ENCODE measurements at regions not wholly inside any gene's neighbourhood (a gene's known extent, or its start where the extent isn't known, plus 50 kb on each side); places are given as distances from the start of the nearest gene placed in this dataset.
"Not testable (repeated sequence)": the region's sequence is repeated elsewhere in the genome, so short reads cannot be mapped to it uniquely, and the experiment has no call there.

GRCh38 chr13:59270327-59270726 is 893.4 kb downstream of the DIAPH3 start:
- no peak for DNase-seq

- no peak for DNase-seq
Observed at GRCh38 chr13:59274958-59275727, 888.6 kb downstream of the DIAPH3 start.

- no peak for DNase-seq
Observed at GRCh38 chr13:59276436-59276835, 887.3 kb downstream of the DIAPH3 start.

GRCh38 chr13:59277106-59277505 is 886.6 kb downstream of the DIAPH3 start:
- no peak for DNase-seq

- no peak for DNase-seq
Observed at GRCh38 chr13:59279028-59279427, 884.7 kb downstream of the DIAPH3 start.

- no peak for DNase-seq
Observed at GRCh38 chr13:59279576-59279975, 884.2 kb downstream of the DIAPH3 start.

GRCh38 chr13:59280297-59280696 is 883.4 kb downstream of the DIAPH3 start:
- DNase-seq: no peak

- DNase-seq: no peak
Observed at GRCh38 chr13:59281453-59281852, 882.3 kb downstream of the DIAPH3 start.

- DNase-seq: not testable (repeated sequence)
Observed at GRCh38 chr13:59292240-59292639, 871.5 kb downstream of the DIAPH3 start.

- DNase-seq: no peak
Observed at GRCh38 chr13:59299584-59299983, 864.1 kb downstream of the DIAPH3 start.

- DNase-seq: no peak
Observed at GRCh38 chr13:59300355-59301173, 863.2 kb downstream of the DIAPH3 start.

GRCh38 chr13:59301174-59301567 is 862.6 kb downstream of the DIAPH3 start:
- DNase-seq: no peak

- DNase-seq: no peak
Observed at GRCh38 chr13:59303433-59303832, 860.3 kb downstream of the DIAPH3 start.

- DNase-seq: no peak
Observed at GRCh38 chr13:59304596-59304995, 859.1 kb downstream of the DIAPH3 start.

GRCh38 chr13:59305896-59306295 is 857.8 kb downstream of the DIAPH3 start:
- DNase-seq: no peak

GRCh38 chr13:59312776-59313175 is 851.0 kb downstream of the DIAPH3 start:
- no peak for DNase-seq

- DNase-seq: peak; percentile 11
Observed at GRCh38 chr13:59318320-59318930, 845.3 kb downstream of the DIAPH3 start.

GRCh38 chr13:59319276-59319675 is 844.5 kb downstream of the DIAPH3 start:
- DNase-seq: no peak

GRCh38 chr13:59320021-59320420 is 843.7 kb downstream of the DIAPH3 start:
- DNase-seq: no peak

GRCh38 chr13:59324401-59324800 is 839.3 kb downstream of the DIAPH3 start:
- DNase-seq: not testable (repeated sequence)

- DNase-seq: no peak
Observed at GRCh38 chr13:59326717-59327116, 837.0 kb downstream of the DIAPH3 start.

GRCh38 chr13:59330764-59331163 is 833.0 kb downstream of the DIAPH3 start:
- DNase-seq: no peak

- no peak for DNase-seq
Observed at GRCh38 chr13:59332966-59333365, 830.8 kb downstream of the DIAPH3 start.

GRCh38 chr13:59337070-59337469 is 826.7 kb downstream of the DIAPH3 start:
- no peak for DNase-seq

Measured in effector CD8-positive, alpha-beta T cell (primary cell).